ENCODE measurements at regions not wholly inside any gene's neighbourhood (a gene's known extent, or its start where the extent isn't known, plus 50 kb on each side); places are given as distances from the start of the nearest gene placed in this dataset.

GRCh38 chr15:95872366-95872771 is 458.1 kb upstream of the NR2F2 start:
- TF ChIP-seq EZH2phosphoT487 (IDR thresholded peaks at IDR 0.05; ENCODE audit: borderline replicate concordance, low read length): no peak
- TF ChIP-seq, protein P1, sequence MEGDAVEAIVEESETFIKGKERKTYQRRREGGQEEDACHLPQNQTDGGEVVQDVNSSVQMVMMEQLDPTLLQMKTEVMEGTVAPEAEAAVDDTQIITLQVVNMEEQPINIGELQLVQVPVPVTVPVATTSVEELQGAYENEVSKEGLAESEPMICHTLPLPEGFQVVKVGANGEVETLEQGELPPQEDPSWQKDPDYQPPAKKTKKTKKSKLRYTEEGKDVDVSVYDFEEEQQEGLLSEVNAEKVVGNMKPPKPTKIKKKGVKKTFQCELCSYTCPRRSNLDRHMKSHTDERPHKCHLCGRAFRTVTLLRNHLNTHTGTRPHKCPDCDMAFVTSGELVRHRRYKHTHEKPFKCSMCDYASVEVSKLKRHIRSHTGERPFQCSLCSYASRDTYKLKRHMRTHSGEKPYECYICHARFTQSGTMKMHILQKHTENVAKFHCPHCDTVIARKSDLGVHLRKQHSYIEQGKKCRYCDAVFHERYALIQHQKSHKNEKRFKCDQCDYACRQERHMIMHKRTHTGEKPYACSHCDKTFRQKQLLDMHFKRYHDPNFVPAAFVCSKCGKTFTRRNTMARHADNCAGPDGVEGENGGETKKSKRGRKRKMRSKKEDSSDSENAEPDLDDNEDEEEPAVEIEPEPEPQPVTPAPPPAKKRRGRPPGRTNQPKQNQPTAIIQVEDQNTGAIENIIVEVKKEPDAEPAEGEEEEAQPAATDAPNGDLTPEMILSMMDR (IDR thresholded peaks at IDR 0.05; ENCODE audit: low read depth, low read length, poor library complexity, severe bottlenecking): no peak

All from DOHH2 (cell line).